ENCODE measurements at regions not wholly inside any gene's neighbourhood (a gene's known extent, or its start where the extent isn't known, plus 50 kb on each side); places are given as distances from the start of the nearest gene placed in this dataset.
"Not testable (repeated sequence)": the region's sequence is repeated elsewhere in the genome, so short reads cannot be mapped to it uniquely, and the experiment has no call there.

GRCh38 chr5:36552651-36553393, 53.6 kb upstream of the SLC1A3 start:
- ChIA-PET CTCF (no interaction called here), POLR2A (ENCODE audit: unreplicated experiment) (no interaction called here)
- H3K9me2 ChIP-seq (ENCODE audit: insufficient read depth) = no peaks in the 10 kb centered on the region
- H3K4me3 ChIP-seq = no peak overlapping the region
- no peaks in the 10 kb centered on the region for H3K27me3 ChIP-seq (ENCODE audit: insufficient read depth, low read depth)
- no peaks in the 10 kb centered on the region for H4K20me1 ChIP-seq (ENCODE audit: insufficient read depth)
- no peaks in the 10 kb centered on the region for H3K79me2 ChIP-seq (ENCODE audit: low read depth)
- no peaks in the 10 kb centered on the region for H3K4me1 ChIP-seq (replicated peaks; ENCODE audit: insufficient read depth)
- intact Hi-C loops (cut with micrococcal nuclease; ENCODE audit: unreplicated experiment) = no loop called here
- peaks cover 7% of the 10 kb centered on the region; the same call in 1 of the 2 replicates for H3K9me3 ChIP-seq (ENCODE audit: insufficient read depth, low read depth)
- H3K36me3 ChIP-seq (ENCODE audit: low read depth) = no peaks in the 10 kb centered on the region
- no TSS peak for BruUV-seq (replicated peaks)
- no peak overlapping the region for H2AFZ ChIP-seq
- no peak overlapping the region for H3K4me2 ChIP-seq
- no peak overlapping the region for H3K27ac ChIP-seq
- no peaks in the 10 kb centered on the region for H3F3A ChIP-seq (ENCODE audit: insufficient read depth, low read depth)
- DNase-seq = peak in 1 of 2 experiments; percentile 54
- no peak for TF ChIP-seq EZH2 (IDR thresholded peaks at IDR 0.05; ENCODE audit: low read depth)

GRCh38 chr5:36555035-36555434, 51.4 kb upstream of the SLC1A3 start:
- H3K27ac ChIP-seq; H4K20me1 ChIP-seq (ENCODE audit: insufficient read depth); H3K36me3 ChIP-seq (ENCODE audit: low read depth); H3K79me2 ChIP-seq (ENCODE audit: low read depth); H3F3A ChIP-seq (ENCODE audit: insufficient read depth, low read depth); H3K9me3 ChIP-seq (ENCODE audit: insufficient read depth, low read depth); intact Hi-C loops (cut with micrococcal nuclease; ENCODE audit: unreplicated experiment); H3K4me3 ChIP-seq; BruUV-seq (replicated peaks); POLR2A ChIA-PET (ENCODE audit: unreplicated experiment); H3K4me1 ChIP-seq (replicated peaks; ENCODE audit: insufficient read depth); H3K27me3 ChIP-seq (ENCODE audit: insufficient read depth, low read depth); H3K4me2 ChIP-seq; DNase-seq; CTCF ChIA-PET; H3K9me2 ChIP-seq (ENCODE audit: insufficient read depth); H2AFZ ChIP-seq: not testable (repeated sequence)
